IMR-90 (cell line): ENCODE measurements at regions not wholly inside any gene's neighbourhood (a gene's known extent, or its start where the extent isn't known, plus 50 kb on each side); places are given as distances from the start of the nearest gene placed in this dataset.

ENCODE experiments used
- CEBPB ChIP-seq: IDR thresholded peaks from 2 replicates; pipeline ENCODE4 v1.6.1; 2012; ENCODE audit warnings: low read depth, low read length, improper control_type of control experiment
- FOS ChIP-seq: fragments of 150-350 bp; IDR thresholded peaks from 2 replicates; pipeline ENCODE4 v1.6.1; 2016; ENCODE audit warnings: low read depth, low read length
- MAFK ChIP-seq: IDR thresholded peaks from 2 replicates; pipeline ENCODE4 v1.6.1; 2012; ENCODE audit warnings: low read depth, low read length, improper control_type of control experiment
- MAZ ChIP-seq: IDR thresholded peaks from 2 replicates; pipeline ENCODE4 v1.6.1; 2012; ENCODE audit warnings: low read depth, mild to moderate bottlenecking, low read length, improper control_type of control experiment, moderate library complexity, borderline replicate concordance
- MXI1 ChIP-seq: IDR thresholded peaks from 2 replicates; pipeline ENCODE4 v1.6.1; 2012; ENCODE audit warnings: low read depth, mild to moderate bottlenecking, low read length, moderate library complexity, borderline replicate concordance
- NFE2L2 ChIP-seq: fragments of 150-350 bp; IDR thresholded peaks from 2 replicates; pipeline ENCODE4 v1.6.1; 2016; ENCODE audit warnings: low read depth, mild to moderate bottlenecking, low read length
- POLR2A ChIP-seq: IDR thresholded peaks from 2 replicates; pipeline ENCODE4 v1.6.1; 2012; ENCODE audit warnings: mild to moderate bottlenecking, low read depth, low read length
- RAD21 ChIP-seq: IDR thresholded peaks from 2 replicates; pipeline ENCODE4 v1.6.1; 2012; ENCODE audit warnings: low read length, improper control_type of control experiment
- RFX5 ChIP-seq: IDR thresholded peaks from 2 replicates; pipeline ENCODE4 v1.8.0; 2012; ENCODE audit warnings: low read depth, mild to moderate bottlenecking, low read length, moderate library complexity
- SMC3 ChIP-seq: fragments of 150-350 bp; IDR thresholded peaks from 2 replicates; pipeline ENCODE4 v1.6.1; 2016; ENCODE audit warnings: low read depth, mild to moderate bottlenecking, antibody characterized with exemption, low read length, moderate library complexity
- TF ChIP-seq, protein P1 (sequence below): conservative IDR thresholded peaks from 2 replicates; pipeline ENCODE4 v1.5.1; 2012; ENCODE audit warnings: mild to moderate bottlenecking, low read depth, low read length, improper control_type of control experiment
- TF ChIP-seq, protein P2 (sequence below): fragments of 150-350 bp; IDR thresholded peaks from 2 replicates; pipeline ENCODE4 v1.6.1; 2016; ENCODE audit warnings: low read depth, mild to moderate bottlenecking, low read length, moderate library complexity, borderline replicate concordance
- TF ChIP-seq, protein P3 (sequence below): fragments of 150-350 bp; IDR thresholded peaks from 2 replicates; pipeline ENCODE4 v1.6.1; 2017; ENCODE audit warnings: mild to moderate bottlenecking, antibody characterized with exemption, low read length, low read depth

DNA sequence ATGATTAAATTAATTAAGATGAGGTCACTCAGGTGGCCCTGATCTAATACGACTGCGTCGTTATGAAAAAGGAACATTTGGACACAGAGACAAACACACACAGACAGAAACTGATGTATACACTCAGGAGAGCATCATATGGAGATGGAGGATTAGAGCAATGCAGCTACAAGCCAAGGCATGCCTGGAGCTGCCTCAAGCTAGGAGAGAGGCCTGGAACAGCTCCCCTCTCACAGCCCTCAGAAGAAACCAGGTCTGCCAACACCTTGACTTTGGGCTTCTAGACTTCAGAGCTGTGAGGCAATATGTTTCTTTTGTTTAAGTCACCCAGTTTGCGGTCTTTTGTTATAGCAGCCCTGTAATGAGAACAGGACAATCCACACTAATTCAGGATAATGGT lies 318.9 kb downstream of the HS3ST3B1 start:
- TF ChIP-seq SMC3, result no peak
- no peak for TF ChIP-seq RFX5
- TF ChIP-seq, protein P1, sequence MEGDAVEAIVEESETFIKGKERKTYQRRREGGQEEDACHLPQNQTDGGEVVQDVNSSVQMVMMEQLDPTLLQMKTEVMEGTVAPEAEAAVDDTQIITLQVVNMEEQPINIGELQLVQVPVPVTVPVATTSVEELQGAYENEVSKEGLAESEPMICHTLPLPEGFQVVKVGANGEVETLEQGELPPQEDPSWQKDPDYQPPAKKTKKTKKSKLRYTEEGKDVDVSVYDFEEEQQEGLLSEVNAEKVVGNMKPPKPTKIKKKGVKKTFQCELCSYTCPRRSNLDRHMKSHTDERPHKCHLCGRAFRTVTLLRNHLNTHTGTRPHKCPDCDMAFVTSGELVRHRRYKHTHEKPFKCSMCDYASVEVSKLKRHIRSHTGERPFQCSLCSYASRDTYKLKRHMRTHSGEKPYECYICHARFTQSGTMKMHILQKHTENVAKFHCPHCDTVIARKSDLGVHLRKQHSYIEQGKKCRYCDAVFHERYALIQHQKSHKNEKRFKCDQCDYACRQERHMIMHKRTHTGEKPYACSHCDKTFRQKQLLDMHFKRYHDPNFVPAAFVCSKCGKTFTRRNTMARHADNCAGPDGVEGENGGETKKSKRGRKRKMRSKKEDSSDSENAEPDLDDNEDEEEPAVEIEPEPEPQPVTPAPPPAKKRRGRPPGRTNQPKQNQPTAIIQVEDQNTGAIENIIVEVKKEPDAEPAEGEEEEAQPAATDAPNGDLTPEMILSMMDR, result no peak
- no peak for TF ChIP-seq POLR2A
- TF ChIP-seq RAD21, result no peak
- TF ChIP-seq MAFK, result no peak
- TF ChIP-seq, protein P2, sequence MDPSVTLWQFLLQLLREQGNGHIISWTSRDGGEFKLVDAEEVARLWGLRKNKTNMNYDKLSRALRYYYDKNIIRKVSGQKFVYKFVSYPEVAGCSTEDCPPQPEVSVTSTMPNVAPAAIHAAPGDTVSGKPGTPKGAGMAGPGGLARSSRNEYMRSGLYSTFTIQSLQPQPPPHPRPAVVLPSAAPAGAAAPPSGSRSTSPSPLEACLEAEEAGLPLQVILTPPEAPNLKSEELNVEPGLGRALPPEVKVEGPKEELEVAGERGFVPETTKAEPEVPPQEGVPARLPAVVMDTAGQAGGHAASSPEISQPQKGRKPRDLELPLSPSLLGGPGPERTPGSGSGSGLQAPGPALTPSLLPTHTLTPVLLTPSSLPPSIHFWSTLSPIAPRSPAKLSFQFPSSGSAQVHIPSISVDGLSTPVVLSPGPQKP, result no peak
- TF ChIP-seq, protein P3, sequence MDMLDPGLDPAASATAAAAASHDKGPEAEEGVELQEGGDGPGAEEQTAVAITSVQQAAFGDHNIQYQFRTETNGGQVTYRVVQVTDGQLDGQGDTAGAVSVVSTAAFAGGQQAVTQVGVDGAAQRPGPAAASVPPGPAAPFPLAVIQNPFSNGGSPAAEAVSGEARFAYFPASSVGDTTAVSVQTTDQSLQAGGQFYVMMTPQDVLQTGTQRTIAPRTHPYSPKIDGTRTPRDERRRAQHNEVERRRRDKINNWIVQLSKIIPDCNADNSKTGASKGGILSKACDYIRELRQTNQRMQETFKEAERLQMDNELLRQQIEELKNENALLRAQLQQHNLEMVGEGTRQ, result no peak
- no peak for TF ChIP-seq NFE2L2
- TF ChIP-seq MAZ, result no peak
- no peak for TF ChIP-seq FOS
- no peak for TF ChIP-seq CEBPB
- TF ChIP-seq MXI1, result no peak
